Gastroesophageal sphincter (tissue), 3 donors: ENCODE measurements at regions not wholly inside any gene's neighbourhood (a gene's known extent, or its start where the extent isn't known, plus 50 kb on each side); places are given as distances from the start of the nearest gene placed in this dataset.

ENCODE experiments used
- CTCF ChIP-seq, 4 experiments: fragments of 200-600 bp in 2 of 4; fragments of 450-650 bp in 2 of 4; sonication (generic) in 1 of 4; IDR thresholded peaks; one replicate each; pipeline ENCODE4 v1.5.1; 2017 to 2019; ENCODE audit warnings: antibody characterized with exemption in 4 of 4, mild to moderate bottlenecking in 2 of 4, moderate library complexity in 2 of 4
- EP300 ChIP-seq: sonication (generic); formaldehyde crosslinking; IDR thresholded peaks from one replicate; pipeline ENCODE4 v1.6.1; 2017; ENCODE audit warnings: antibody characterized with exemption, mild to moderate bottlenecking
- POLR2A ChIP-seq, 2 donors: fragments of 450-650 bp; IDR thresholded peaks; one replicate each; pipeline ENCODE4 v1.6.1; 2017; ENCODE audit warnings: antibody characterized with exemption in 2 of 2, mild to moderate bottlenecking in 2 of 2, moderate library complexity in 1 of 2
- POLR2AphosphoS5 ChIP-seq: sonication (generic); formaldehyde crosslinking; IDR thresholded peaks from one replicate; pipeline ENCODE4 v1.6.1; 2017; ENCODE audit warnings: antibody characterized with exemption

GRCh38 chr10:62511238-62511637, 137.1 kb downstream of the ZNF365 start:
- TF ChIP-seq CTCF (IDR thresholded peaks at IDR 0.05): no peak
- TF ChIP-seq POLR2A (IDR thresholded peaks at IDR 0.05): no peak
- TF ChIP-seq EP300: no peak
- no peak for TF ChIP-seq POLR2AphosphoS5
